ENCODE measurements at regions not wholly inside any gene's neighbourhood (a gene's known extent, or its start where the extent isn't known, plus 50 kb on each side); places are given as distances from the start of the nearest gene placed in this dataset.

DNA sequence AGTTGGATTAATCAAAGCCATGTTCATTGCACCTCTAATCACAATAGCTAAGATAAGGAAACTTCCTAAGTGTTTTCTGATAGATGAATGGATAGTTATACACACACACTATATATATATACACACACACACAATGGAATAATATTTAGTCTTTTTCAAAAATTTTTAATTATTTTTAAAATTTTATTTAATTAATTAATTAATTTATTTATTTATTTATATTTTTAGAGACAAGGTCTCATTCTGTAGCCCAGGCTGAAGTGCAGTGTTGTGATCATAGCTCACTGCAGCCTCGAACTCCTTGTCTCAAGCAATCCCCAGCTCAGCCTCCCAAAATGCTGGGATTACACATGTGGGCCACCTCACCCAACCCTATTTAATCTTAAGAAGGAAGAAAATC lies 481.0 kb upstream of the TNP1 start:
- no peaks in the 10 kb centered on the region for H3K4me1 ChIP-seq (ENCODE audit: control insufficient read depth, low read length)
- TF ChIP-seq EZH2phosphoT487 (IDR thresholded peaks at IDR 0.05; ENCODE audit: borderline replicate concordance, low read length) (no peak), CTCF (IDR thresholded peaks at IDR 0.05; ENCODE audit: low read depth, low read length, poor library complexity, severe bottlenecking) (no peak)
- no peaks in the 10 kb centered on the region for H3K9me3 ChIP-seq (ENCODE audit: control insufficient read depth, insufficient read depth, low read length)
- H3K27me3 ChIP-seq (ENCODE audit: control insufficient read depth, low read length): peaks cover 3% of the 10 kb centered on the region; the same call in 1 of the 2 replicates
- no peak overlapping the region for H3K4me2 ChIP-seq (ENCODE audit: low read length)
- H3K9me2 ChIP-seq (replicated peaks; ENCODE audit: control insufficient read depth, low read length): no peaks in the 10 kb centered on the region
- H3F3A ChIP-seq (ENCODE audit: control insufficient read depth, insufficient read depth): no peaks in the 10 kb centered on the region
- no peak overlapping the region for H3K27ac ChIP-seq (ENCODE audit: low read depth, low read length)
- no peak overlapping the region for H3K4me3 ChIP-seq (ENCODE audit: low read length)
- H3K79me2 ChIP-seq (ENCODE audit: control insufficient read depth, low read length): no peaks in the 10 kb centered on the region
- no peaks in the 10 kb centered on the region for H4K20me1 ChIP-seq (ENCODE audit: control insufficient read depth, insufficient read depth, low read depth, low read length)
- no peaks in the 10 kb centered on the region for H3K36me3 ChIP-seq (ENCODE audit: control insufficient read depth, low read length)

GRCh38 chr2:217340176-217340575 lies 480.3 kb upstream of the TNP1 start:
- Histone ChIP-seq H3K9me3 (ENCODE audit: control insufficient read depth, insufficient read depth, low read length) (no peaks in the 10 kb centered on the region), H3F3A (ENCODE audit: control insufficient read depth, insufficient read depth) (no peaks in the 10 kb centered on the region), H3K4me1 (ENCODE audit: control insufficient read depth, low read length) (no peaks in the 10 kb centered on the region), H3K4me3 (ENCODE audit: low read length) (no peak overlapping the region), H3K27ac (ENCODE audit: low read depth, low read length) (no peak overlapping the region), H3K36me3 (ENCODE audit: control insufficient read depth, low read length) (no peaks in the 10 kb centered on the region), H3K27me3 (ENCODE audit: control insufficient read depth, low read length) (peaks cover 4% of the 10 kb centered on the region), H3K4me2 (ENCODE audit: low read length) (no peak overlapping the region), H4K20me1 (ENCODE audit: control insufficient read depth, insufficient read depth, low read depth, low read length) (no peaks in the 10 kb centered on the region), H3K79me2 (ENCODE audit: control insufficient read depth, low read length) (no peaks in the 10 kb centered on the region), H3K9me2 (replicated peaks; ENCODE audit: control insufficient read depth, low read length) (no peaks in the 10 kb centered on the region)
- TF ChIP-seq CTCF (IDR thresholded peaks at IDR 0.05; ENCODE audit: low read depth, low read length, poor library complexity, severe bottlenecking): no peak

- Histone ChIP-seq H3K4me2 (ENCODE audit: low read length) (no peak overlapping the region), H3K4me1 (ENCODE audit: control insufficient read depth, low read length) (no peaks in the 10 kb centered on the region), H3K9me2 (replicated peaks; ENCODE audit: control insufficient read depth, low read length) (no peaks in the 10 kb centered on the region), H3K9me3 (ENCODE audit: control insufficient read depth, insufficient read depth, low read length) (no peaks in the 10 kb centered on the region), H3F3A (ENCODE audit: control insufficient read depth, insufficient read depth) (no peaks in the 10 kb centered on the region), H3K27me3 (ENCODE audit: control insufficient read depth, low read length) (peaks cover 8% of the 10 kb centered on the region), H3K27ac (ENCODE audit: low read depth, low read length) (no peak overlapping the region), H3K4me3 (ENCODE audit: low read length) (no peak overlapping the region), H4K20me1 (ENCODE audit: control insufficient read depth, insufficient read depth, low read depth, low read length) (no peaks in the 10 kb centered on the region), H3K36me3 (ENCODE audit: control insufficient read depth, low read length) (no peaks in the 10 kb centered on the region), H3K79me2 (ENCODE audit: control insufficient read depth, low read length) (no peaks in the 10 kb centered on the region)
- TF ChIP-seq EZH2phosphoT487 (IDR thresholded peaks at IDR 0.05; ENCODE audit: borderline replicate concordance, low read length) (no peak), CTCF (IDR thresholded peaks at IDR 0.05; ENCODE audit: low read depth, low read length, poor library complexity, severe bottlenecking) (no peak)
Observed at GRCh38 chr2:217339753-217340152, 479.9 kb upstream of the TNP1 start.

All from DOHH2 (cell line).